Right cardiac atrium (tissue), 5 donors: ENCODE measurements at regions not wholly inside any gene's neighbourhood (a gene's known extent, or its start where the extent isn't known, plus 50 kb on each side); places are given as distances from the start of the nearest gene placed in this dataset.
"Not testable (repeated sequence)": the region's sequence is repeated elsewhere in the genome, so short reads cannot be mapped to it uniquely, and the experiment has no call there.

Source experiments
- ATAC-seq, 2 donors: fragments of 200-7000 bp; cut with Tn5 transposase; one replicate each; pipeline versions ENCODE4 v1.8.0 to v1.9.1; 2020; ENCODE audit warnings: moderate library complexity in 2 of 2, mild to moderate bottlenecking in 1 of 2
- DNase-seq, 3 donors: peaks; one replicate each; pipeline ENCODE4 v3.0.0-alpha.2; 2020
- H3K27ac ChIP-seq: one replicate; pipeline ENCODE4 v1.5.1; 2013; ENCODE audit warnings: mild to moderate bottlenecking, low read length, control low read depth, moderate library complexity
- H3K27me3 ChIP-seq: one replicate; pipeline ENCODE4 v1.6.1; 2013; ENCODE audit not compliant: control insufficient read depth, insufficient read depth
- H3K4me1 ChIP-seq: one replicate; pipeline ENCODE4 v1.6.1; 2013; ENCODE audit warnings: low read length; ENCODE audit not compliant: control insufficient read depth, insufficient read depth
- H3K4me3 ChIP-seq: one replicate; pipeline ENCODE4 v1.5.1; 2013; ENCODE audit warnings: low read length, control low read depth
- H3K9me3 ChIP-seq: one replicate; pipeline ENCODE4 v1.6.1; 2013; ENCODE audit warnings: low read length; ENCODE audit not compliant: control insufficient read depth
- WGBS: extraction: QIAGEN DNeasy Blood & Tissue Kit; methylation state at CpG from one replicate; pipeline ENCODE4 v1.1.7; 2013; 5-methylcytosine and 5-hydroxymethylcytosine counted together
- intact Hi-C, 4 donors: fragments of 100-400 bp; cut with DNase I; formaldehyde crosslinking; loops; one replicate each; pipeline versions ENCODE4 v1.11.0 to v1.14.0; 2022 to 2023
- donor health status: healthy with polysubstance abuse.
- donor health status: DM: no; HTN: yes; CAD: no.
- donor health status: DM: no; HTN: no; CAD: no.
- donor health status: DM: no; HTN: yes; CAD: no; lungs with severe emphysema.
- donor health status: DM: yes; HTN: yes; CAD: no.

- DNase-seq, H3K27me3 ChIP-seq, H3K4me1 ChIP-seq, intact Hi-C loops, H3K4me3 ChIP-seq, ATAC-seq, H3K27ac ChIP-seq, H3K9me3 ChIP-seq: not testable (repeated sequence)
- whole genome bisulfite sequencing = 85% methylated on average over 29 of the region's 29 CpGs
Observed at GRCh38 chr5:17083276-17083675, 134.2 kb upstream of the BASP1 start.

- WGBS = 92% methylated on average over 8 of the region's 8 CpGs
- H3K9me3 ChIP-seq = peaks cover 3% of the 10 kb centered on the region
- no peak overlapping the region for H3K27ac ChIP-seq
- no peak for DNase-seq
- no peak for ATAC-seq
- no peaks in the 10 kb centered on the region for H3K27me3 ChIP-seq
- H3K4me1 ChIP-seq = no peaks in the 10 kb centered on the region
- intact Hi-C loops = no loop called here
- no peak overlapping the region for H3K4me3 ChIP-seq
Observed at GRCh38 chr5:17087035-17087434, 130.4 kb upstream of the BASP1 start.

GRCh38 chr5:17088051-17088450, 129.4 kb upstream of the BASP1 start:
- no peak for DNase-seq
- no peak overlapping the region for H3K27ac ChIP-seq
- 72% methylated on average over 4 of the region's 4 CpGs for WGBS
- intact Hi-C loops = no loop called here
- ATAC-seq = no peak
- no peaks in the 10 kb centered on the region for H3K27me3 ChIP-seq
- peaks cover 3% of the 10 kb centered on the region for H3K9me3 ChIP-seq
- no peaks in the 10 kb centered on the region for H3K4me1 ChIP-seq
- H3K4me3 ChIP-seq = no peak overlapping the region

GRCh38 chr5:17089001-17089400, 128.4 kb upstream of the BASP1 start:
- intact Hi-C loops = no loop called here
- no peaks in the 10 kb centered on the region for H3K4me1 ChIP-seq

GRCh38 chr5:17089690-17090089, 127.7 kb upstream of the BASP1 start:
- no peaks in the 10 kb centered on the region for H3K4me1 ChIP-seq
- ATAC-seq = no peak
- DNase-seq = no peak
- no peak overlapping the region for H3K27ac ChIP-seq
- peaks cover 3% of the 10 kb centered on the region for H3K9me3 ChIP-seq
- no peaks in the 10 kb centered on the region for H3K27me3 ChIP-seq
- no peak overlapping the region for H3K4me3 ChIP-seq
- intact Hi-C loops = no loop called here
- WGBS = 97% methylated on average over 2 of the region's 2 CpGs

More at GRCh38 chr5:17089001-17089400, 128.4 kb upstream of the BASP1 start:
- DNase-seq (no peak), ATAC-seq (no peak)
- H3K4me3 ChIP-seq = no peak overlapping the region
- H3K9me3 ChIP-seq = peaks cover 3% of the 10 kb centered on the region
- H3K27me3 ChIP-seq = no peaks in the 10 kb centered on the region
- H3K27ac ChIP-seq = no peak overlapping the region

GRCh38 chr5:17090839-17091238, 126.6 kb upstream of the BASP1 start:
- WGBS = 92% methylated on average over 5 of the region's 5 CpGs

GRCh38 chr5:17094830-17095229, 122.6 kb upstream of the BASP1 start:
- 42% methylated on average over 7 of the region's 7 CpGs for WGBS
- no peak overlapping the region for H3K4me3 ChIP-seq

More at GRCh38 chr5:17090839-17091238, 126.6 kb upstream of the BASP1 start:
- Histone ChIP-seq H3K27ac (no peak overlapping the region), H3K4me3 (no peak overlapping the region), H3K27me3 (no peaks in the 10 kb centered on the region), H3K4me1 (no peaks in the 10 kb centered on the region), H3K9me3 (peaks cover 3% of the 10 kb centered on the region)
- ATAC-seq = no peak
- no peak for DNase-seq
- intact Hi-C loops = no loop called here

GRCh38 chr5:17096952-17097695, 120.3 kb upstream of the BASP1 start:
- 67% methylated on average over 15 of the region's 15 CpGs for WGBS
- H3K27ac ChIP-seq = no peak overlapping the region
- no peaks in the 10 kb centered on the region for H3K4me1 ChIP-seq
- ATAC-seq (no peak), DNase-seq (no peak)
- no peaks in the 10 kb centered on the region for H3K9me3 ChIP-seq
- H3K4me3 ChIP-seq = no peak overlapping the region
- H3K27me3 ChIP-seq = no peaks in the 10 kb centered on the region
- intact Hi-C loops = no loop called here

More at GRCh38 chr5:17094830-17095229, 122.6 kb upstream of the BASP1 start:
- H3K27ac ChIP-seq = no peak overlapping the region
- intact Hi-C loops = no loop called here
- no peak for ATAC-seq
- H3K27me3 ChIP-seq = no peaks in the 10 kb centered on the region
- peaks cover 3% of the 10 kb centered on the region for H3K9me3 ChIP-seq
- DNase-seq = no peak
- H3K4me1 ChIP-seq = no peaks in the 10 kb centered on the region

GRCh38 chr5:17099946-17100345, 117.5 kb upstream of the BASP1 start:
- intact Hi-C loops = no loop called here
- ATAC-seq (no peak), DNase-seq (no peak)
- Histone ChIP-seq H3K27me3 (no peaks in the 10 kb centered on the region), H3K27ac (no peak overlapping the region), H3K4me3 (no peak overlapping the region), H3K9me3 (no peaks in the 10 kb centered on the region), H3K4me1 (no peaks in the 10 kb centered on the region)
- 97% methylated on average over 8 of the region's 8 CpGs for WGBS

- DNase-seq = no peak
- no peaks in the 10 kb centered on the region for H3K4me1 ChIP-seq
- 57% methylated on average over 3 of the region's 3 CpGs for WGBS
- H3K4me3 ChIP-seq = no peak overlapping the region
- intact Hi-C loops = no loop called here
- no peak overlapping the region for H3K27ac ChIP-seq
- ATAC-seq = no peak
- H3K9me3 ChIP-seq = no peaks in the 10 kb centered on the region
- H3K27me3 ChIP-seq = no peaks in the 10 kb centered on the region
Observed at GRCh38 chr5:17103461-17103860, 114.0 kb upstream of the BASP1 start.

- DNase-seq (peak in 2 of 3 donors; percentile 47 to 54), ATAC-seq (peak; percentile 60 to 76)
- WGBS = 60% methylated on average over 5 of the region's 5 CpGs
- Histone ChIP-seq H3K4me3 (no peak overlapping the region), H3K9me3 (peaks cover 1% of the 10 kb centered on the region), H3K4me1 (no peaks in the 10 kb centered on the region), H3K27ac (peak overlapping the region; percentile 13), H3K27me3 (no peaks in the 10 kb centered on the region)
- intact Hi-C loops = no loop called here
Observed at GRCh38 chr5:17105744-17106418, 111.5 kb upstream of the BASP1 start.
